ENCODE measurements at regions not wholly inside any gene's neighbourhood (a gene's known extent, or its start where the extent isn't known, plus 50 kb on each side); places are given as distances from the start of the nearest gene placed in this dataset.

DNA sequence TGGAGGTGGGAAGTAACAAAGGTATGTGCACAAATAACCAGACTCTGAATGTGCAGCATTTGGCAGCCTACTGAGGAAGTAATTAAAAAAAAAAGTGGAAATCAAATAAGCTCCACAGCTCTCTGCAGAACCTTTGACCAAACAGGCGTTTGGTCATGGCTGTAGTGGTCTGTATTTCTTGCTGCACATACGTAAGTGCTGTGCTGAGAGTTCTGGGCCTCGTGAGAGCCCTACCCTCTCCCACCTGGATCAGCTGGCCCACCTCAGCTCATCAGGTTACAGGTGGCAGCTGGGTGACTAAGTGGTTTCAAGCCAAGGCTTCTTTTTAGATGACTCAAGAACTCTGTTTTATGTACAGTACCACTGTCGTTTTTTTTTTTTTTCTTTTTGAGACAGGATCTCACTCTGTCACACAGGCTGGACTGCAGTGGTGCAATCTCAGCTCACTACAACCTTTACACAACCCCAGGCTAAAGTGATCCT is 178.2 kb upstream of the KLF6 start:
- Mint-ChIP-seq H3K4me3 (ENCODE audit: unreplicated experiment) (no peak overlapping the region), H3K4me1 (ENCODE audit: unreplicated experiment) (no peaks in the 10 kb centered on the region), H3K27me3 (ENCODE audit: unreplicated experiment) (no peaks in the 10 kb centered on the region), H3K27ac (ENCODE audit: unreplicated experiment) (no peak overlapping the region), H3K36me3 (ENCODE audit: unreplicated experiment) (no peaks in the 10 kb centered on the region), H3K9me3 (ENCODE audit: unreplicated experiment) (peaks cover 13% of the 10 kb centered on the region)
- TF ChIP-seq, protein P1, sequence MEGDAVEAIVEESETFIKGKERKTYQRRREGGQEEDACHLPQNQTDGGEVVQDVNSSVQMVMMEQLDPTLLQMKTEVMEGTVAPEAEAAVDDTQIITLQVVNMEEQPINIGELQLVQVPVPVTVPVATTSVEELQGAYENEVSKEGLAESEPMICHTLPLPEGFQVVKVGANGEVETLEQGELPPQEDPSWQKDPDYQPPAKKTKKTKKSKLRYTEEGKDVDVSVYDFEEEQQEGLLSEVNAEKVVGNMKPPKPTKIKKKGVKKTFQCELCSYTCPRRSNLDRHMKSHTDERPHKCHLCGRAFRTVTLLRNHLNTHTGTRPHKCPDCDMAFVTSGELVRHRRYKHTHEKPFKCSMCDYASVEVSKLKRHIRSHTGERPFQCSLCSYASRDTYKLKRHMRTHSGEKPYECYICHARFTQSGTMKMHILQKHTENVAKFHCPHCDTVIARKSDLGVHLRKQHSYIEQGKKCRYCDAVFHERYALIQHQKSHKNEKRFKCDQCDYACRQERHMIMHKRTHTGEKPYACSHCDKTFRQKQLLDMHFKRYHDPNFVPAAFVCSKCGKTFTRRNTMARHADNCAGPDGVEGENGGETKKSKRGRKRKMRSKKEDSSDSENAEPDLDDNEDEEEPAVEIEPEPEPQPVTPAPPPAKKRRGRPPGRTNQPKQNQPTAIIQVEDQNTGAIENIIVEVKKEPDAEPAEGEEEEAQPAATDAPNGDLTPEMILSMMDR (IDR thresholded peaks at IDR 0.05), result no peak
- no peak for DNase-seq (ENCODE audit: extremely low spot score, unreplicated experiment)

DNA sequence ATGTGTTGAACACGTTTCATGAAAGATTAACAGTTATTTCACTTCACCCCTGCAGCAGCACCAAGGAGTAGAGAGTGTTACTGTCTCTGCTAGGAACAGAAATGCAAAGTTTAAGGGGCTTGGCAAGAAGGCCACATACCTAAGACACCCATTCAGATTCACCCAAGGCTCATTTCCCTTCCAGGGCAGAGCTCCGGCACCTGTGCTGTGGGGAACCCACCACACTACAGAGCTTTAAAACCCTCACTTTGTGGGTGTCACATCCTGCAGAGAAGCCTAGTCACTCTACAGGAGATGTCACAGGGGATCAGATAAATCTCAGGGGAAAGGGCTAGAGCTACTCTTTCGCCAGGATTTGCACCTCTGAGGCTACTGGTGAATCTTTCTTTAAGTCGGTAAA is 176.1 kb upstream of the KLF6 start:
- DNase-seq (ENCODE audit: extremely low spot score, unreplicated experiment), result no peak
- Mint-ChIP-seq H3K27me3 (ENCODE audit: unreplicated experiment) (no peaks in the 10 kb centered on the region), H3K4me3 (ENCODE audit: unreplicated experiment) (no peak overlapping the region), H3K27ac (ENCODE audit: unreplicated experiment) (no peak overlapping the region), H3K4me1 (ENCODE audit: unreplicated experiment) (peaks cover 4% of the 10 kb centered on the region), H3K36me3 (ENCODE audit: unreplicated experiment) (no peaks in the 10 kb centered on the region), H3K9me3 (ENCODE audit: unreplicated experiment) (peaks cover 1% of the 10 kb centered on the region)
- TF ChIP-seq, protein P1 (IDR thresholded peaks at IDR 0.05), result no peak

DNA sequence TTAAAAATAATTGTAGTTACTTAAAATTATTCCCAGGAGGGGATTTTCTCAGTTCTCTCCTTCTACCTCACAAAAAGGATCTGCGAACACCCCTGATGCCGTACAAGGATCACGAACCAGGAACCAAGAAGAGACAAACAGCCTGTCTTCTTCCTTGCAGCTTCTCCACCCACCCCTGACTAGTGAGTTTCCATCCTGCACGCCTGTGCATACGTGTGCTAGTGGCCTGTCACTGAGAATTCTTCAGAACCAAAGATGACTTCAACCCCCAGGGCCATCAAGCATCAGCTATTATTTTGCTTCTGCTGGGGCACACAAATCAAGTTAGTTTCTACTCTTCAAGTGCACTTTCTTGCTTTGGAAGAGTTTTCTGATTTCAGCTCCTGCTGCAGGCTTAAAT is 175.5 kb upstream of the KLF6 start:
- Mint-ChIP-seq H3K4me3 (ENCODE audit: unreplicated experiment) (no peak overlapping the region), H3K27ac (ENCODE audit: unreplicated experiment) (no peak overlapping the region), H3K9me3 (ENCODE audit: unreplicated experiment) (no peaks in the 10 kb centered on the region), H3K27me3 (ENCODE audit: unreplicated experiment) (no peaks in the 10 kb centered on the region), H3K36me3 (ENCODE audit: unreplicated experiment) (no peaks in the 10 kb centered on the region), H3K4me1 (ENCODE audit: unreplicated experiment) (peaks cover 10% of the 10 kb centered on the region)
- TF ChIP-seq, protein P1 (IDR thresholded peaks at IDR 0.05), result no peak
- DNase-seq (ENCODE audit: extremely low spot score, unreplicated experiment), result no peak

DNA sequence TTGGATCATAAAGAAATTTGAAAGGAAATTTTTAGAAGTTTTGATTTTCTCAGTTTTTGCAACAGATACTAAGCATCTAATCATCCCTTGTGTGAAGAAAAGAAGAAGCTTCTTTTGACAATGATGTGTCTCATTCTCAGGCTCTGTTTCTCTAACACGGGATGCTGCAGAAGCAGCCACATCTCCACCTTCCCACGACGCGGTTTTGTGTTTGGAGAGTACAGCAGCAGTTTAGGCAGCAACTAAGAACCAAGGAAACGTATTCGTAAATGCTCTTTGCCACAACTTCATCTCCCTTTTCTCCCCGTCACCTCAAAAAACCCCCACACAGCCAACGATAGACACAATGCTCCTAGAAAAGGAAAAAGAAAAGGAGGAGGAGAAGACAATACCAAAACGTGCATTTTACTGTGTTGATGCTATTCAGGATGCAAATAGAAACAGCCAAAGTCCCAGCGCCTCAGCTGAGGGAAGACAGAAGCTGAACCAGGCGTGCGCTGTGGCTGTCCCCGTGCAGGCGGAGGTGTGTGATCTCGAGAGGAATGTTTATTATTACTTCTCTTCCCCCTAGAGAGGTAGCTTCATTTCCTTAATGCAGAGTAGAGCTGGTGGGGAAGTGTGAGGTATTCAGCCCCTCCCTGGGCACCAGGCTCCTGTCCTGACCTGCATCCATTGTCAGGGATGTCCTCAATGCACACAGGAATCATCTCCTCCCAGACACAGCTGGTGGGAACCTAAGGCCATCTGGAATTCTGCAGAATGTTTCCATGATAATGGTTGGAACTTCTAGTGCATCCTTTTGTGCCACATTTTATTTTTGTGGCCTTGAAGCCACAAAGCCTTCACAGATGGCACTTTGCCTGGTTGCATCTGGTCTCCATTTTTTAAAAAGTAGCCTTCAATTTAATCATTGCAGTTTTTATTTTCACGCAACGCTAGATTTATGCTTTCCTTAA is 174.6 kb upstream of the KLF6 start:
- Mint-ChIP-seq H3K9me3 (ENCODE audit: unreplicated experiment) (no peaks in the 10 kb centered on the region), H3K4me1 (ENCODE audit: unreplicated experiment) (peaks cover 17% of the 10 kb centered on the region), H3K27me3 (ENCODE audit: unreplicated experiment) (no peaks in the 10 kb centered on the region), H3K27ac (ENCODE audit: unreplicated experiment) (no peak overlapping the region), H3K36me3 (ENCODE audit: unreplicated experiment) (no peaks in the 10 kb centered on the region), H3K4me3 (ENCODE audit: unreplicated experiment) (no peak overlapping the region)
- TF ChIP-seq, protein P1 (IDR thresholded peaks at IDR 0.05), result no peak
- DNase-seq (ENCODE audit: extremely low spot score, unreplicated experiment), result peak; percentile 51

DNA sequence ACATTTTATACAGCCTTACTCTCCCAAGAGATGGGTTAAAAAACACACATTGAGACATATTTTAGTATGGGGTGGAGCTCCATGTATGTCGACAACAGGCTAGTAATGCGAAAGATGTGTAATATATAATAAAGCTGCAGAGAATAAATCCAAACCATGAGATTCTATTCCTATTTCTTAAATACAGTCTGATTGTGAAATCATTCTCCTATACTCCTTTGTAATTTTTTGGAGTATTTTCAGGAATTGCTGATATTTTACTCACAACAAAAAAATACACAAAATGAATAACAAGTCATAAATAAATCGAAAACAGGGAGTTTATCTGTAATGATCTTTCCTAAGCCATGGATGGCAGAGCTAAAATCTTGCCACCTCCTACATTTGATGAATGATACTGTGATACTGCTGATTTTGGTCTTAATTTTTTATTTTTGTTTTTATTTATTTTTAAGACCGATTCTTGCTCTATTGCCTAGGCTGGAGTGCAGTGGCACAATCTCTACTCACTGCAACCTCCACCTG is 173.5 kb upstream of the KLF6 start:
- DNase-seq (ENCODE audit: extremely low spot score, unreplicated experiment), result no peak
- Mint-ChIP-seq H3K36me3 (ENCODE audit: unreplicated experiment) (no peaks in the 10 kb centered on the region), H3K9me3 (ENCODE audit: unreplicated experiment) (no peaks in the 10 kb centered on the region), H3K27me3 (ENCODE audit: unreplicated experiment) (no peaks in the 10 kb centered on the region), H3K4me3 (ENCODE audit: unreplicated experiment) (no peak overlapping the region), H3K27ac (ENCODE audit: unreplicated experiment) (no peak overlapping the region), H3K4me1 (ENCODE audit: unreplicated experiment) (peaks cover 18% of the 10 kb centered on the region)
- TF ChIP-seq, protein P1 (IDR thresholded peaks at IDR 0.05), result no peak

Measured in osteocyte (in vitro differentiated cells).